Stimulated activated CD4-positive, alpha-beta T cell treated with anti-CD3 and anti-CD28 coated beads, Interleukin-1b, Interleukin-23, amount 100 ng/mL, for 4 hours (primary cell): ENCODE measurements at regions not wholly inside any gene's neighbourhood (a gene's known extent, or its start where the extent isn't known, plus 50 kb on each side); places are given as distances from the start of the nearest gene placed in this dataset.
"Not testable (repeated sequence)": the region's sequence is repeated elsewhere in the genome, so short reads cannot be mapped to it uniquely, and the experiment has no call there.

ENCODE experiments used
- DNase-seq, 2 donors: peaks; one replicate each; pipeline ENCODE4 v3.0.0-alpha.2; 2020; ENCODE audit warnings: low read depth in 2 of 2

DNA sequence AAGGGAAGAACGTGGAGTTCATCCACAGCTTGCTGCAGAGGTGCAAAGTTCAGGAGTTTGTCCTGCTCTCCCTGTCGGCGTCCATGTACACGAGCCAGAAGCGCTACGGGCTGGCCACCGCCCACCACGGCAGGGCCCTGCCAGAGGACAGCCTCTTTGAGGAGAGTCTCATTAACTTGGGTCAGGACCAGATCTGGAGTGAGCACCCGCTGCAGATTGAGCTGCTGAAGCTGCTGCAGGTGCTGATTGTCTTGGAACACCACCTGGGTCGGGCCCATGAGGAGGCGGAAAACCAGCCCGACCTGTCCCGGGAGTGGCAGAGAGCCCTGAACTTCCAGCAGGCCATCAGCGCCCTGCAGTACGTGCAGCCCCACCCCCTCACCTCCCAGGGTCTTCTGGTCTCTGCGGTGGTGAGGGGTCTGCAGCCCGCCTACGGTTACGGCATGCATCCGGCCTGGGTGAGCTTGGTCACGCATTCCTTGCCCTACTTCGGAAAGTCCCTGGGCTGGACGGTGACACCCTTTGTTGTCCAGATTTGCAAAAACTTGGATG, 73.8 kb upstream of the MORC3 start:
- DNase-seq: no peak

DNA sequence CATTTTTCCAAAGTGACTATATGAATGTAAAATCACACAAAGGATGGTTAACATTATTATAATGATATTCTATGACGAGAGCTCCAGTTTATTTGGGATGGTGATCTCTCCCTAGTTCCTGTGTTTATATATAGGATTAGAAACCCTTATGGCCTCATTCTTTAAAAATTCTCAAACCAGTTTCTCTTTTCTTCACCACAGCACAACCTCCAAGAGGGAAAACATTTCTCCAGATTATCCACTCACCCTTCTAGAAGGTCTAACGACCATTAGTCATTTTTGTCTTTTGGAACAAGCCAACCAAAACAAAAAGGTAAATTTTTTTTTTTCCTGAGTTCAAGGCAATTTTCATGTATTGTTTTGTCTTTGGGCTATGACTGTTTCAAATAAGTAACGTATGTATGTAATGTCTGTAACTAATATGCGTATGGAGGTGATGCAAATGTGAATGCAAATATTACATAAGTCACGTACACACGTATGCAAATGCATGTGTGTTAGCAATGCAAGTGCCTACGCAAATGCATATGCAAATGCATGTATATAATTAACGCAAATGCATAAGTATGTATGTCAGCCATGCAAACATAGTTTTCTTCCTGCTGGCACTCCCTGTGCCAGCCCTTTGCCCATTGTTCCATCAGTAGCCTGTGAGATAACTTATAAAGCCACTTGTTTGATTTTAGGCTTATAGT, 72.5 kb upstream of the MORC3 start:
- no peak for DNase-seq

DNA sequence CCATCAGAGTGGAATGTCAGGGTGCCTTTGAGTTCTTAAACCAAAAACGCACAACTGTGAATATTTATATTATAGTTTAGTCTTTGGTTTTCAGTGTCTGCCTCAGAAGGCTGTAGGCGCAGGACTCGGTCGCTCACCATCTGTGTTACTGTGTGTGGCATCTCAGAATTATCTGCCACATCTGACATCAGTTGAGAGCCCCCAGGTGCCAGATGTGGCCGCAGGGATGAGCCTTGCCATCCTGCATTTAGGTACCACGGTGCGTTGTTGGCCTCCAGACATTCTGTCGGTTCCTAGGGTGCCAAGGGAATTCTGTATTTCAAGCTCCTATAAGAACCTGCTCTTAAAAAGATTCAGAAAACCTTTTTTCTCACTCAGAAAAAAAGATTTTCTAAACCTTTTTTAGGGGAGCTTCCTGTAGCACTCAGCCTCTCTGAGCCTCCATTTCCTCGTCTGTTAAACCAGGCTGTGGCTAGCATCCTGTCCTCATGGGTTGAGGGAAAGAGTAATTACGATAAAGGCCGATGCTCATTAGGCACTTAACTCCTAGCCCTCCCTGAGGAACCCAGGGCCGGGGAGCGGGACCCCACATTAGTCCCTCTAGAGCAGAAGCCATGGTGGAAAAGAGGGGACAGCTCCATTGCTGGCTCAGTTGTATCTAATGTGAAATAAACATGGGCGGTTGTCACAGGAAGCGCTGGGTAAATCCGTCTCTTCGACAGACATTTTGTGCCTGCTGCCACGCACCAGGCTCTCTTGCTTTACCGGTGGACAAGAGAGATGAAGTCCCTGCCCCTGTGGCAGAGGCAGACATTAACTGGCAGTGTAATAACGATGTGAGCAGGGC, 70.2 kb upstream of the MORC3 start:
- no peak for DNase-seq

DNA sequence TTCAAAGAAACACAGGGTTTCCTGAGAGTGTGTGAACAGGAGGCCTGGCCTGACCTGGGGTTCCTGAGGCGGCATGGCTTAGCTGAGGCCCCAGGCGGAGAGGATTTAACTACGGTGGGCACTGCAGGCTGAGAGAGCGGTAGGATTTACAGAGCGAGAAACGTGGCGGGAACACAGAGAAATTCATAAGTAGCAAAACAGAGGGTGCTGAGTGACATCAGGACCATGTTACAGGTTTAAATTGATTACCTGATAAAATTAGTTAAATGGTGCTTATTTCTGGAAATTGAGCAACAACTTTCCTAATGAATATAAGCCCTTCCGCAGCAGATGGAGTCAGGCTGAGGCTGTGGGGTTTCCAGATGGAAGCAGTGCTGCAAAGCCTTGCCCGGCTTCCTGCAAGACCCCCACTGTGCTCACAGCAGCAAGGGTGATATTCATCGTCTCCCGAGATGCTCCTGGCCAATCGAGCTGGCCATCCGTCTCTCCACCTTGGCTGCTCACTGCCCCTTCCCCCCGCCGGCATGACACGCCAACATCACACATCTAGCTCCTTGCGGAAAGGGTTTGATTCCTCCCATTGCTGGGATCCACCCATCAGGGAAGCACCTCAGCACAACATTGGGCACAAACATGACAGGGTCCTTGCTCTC, 69.4 kb upstream of the MORC3 start:
- DNase-seq: no peak

DNA sequence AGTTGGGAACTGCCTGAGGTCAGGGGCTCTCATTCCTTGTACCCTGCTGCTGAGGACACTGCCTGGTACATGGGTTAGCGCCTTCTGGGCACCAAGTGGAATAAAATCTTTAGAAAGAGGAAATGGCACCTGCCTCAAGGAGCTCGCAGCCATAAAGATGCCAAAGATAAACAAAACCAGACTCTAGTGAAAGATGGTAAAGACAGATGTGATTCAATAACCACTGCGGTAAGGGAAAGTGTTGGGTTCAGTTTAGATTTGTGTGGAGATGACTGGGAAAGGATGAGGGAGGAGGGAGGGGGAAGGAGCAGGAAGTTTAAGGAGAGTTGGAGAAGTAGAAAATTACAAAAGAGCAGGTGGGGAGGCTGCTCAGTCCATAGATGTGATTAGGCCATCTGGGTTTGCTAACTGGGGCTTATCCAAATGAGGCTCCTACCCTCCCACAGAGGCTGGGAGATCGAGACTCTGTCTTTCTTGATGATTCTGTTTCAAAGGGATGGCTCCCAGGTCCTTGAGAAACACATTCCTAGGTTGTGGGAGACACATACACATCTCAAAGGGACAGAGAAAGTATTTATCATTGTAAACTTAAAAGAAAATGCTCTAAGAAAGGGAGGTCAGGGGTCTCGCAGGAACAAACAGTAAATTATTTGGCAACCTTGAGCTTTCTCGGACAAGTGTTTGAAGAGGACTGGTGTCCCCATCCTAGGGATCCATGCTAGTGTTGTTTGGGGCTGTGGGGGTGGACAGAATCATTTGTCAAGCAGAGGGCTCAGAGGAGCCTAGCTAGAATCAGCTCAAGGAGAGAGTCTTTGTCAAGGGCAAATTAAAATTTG, 65.7 kb upstream of the MORC3 start:
- no peak for DNase-seq

DNA sequence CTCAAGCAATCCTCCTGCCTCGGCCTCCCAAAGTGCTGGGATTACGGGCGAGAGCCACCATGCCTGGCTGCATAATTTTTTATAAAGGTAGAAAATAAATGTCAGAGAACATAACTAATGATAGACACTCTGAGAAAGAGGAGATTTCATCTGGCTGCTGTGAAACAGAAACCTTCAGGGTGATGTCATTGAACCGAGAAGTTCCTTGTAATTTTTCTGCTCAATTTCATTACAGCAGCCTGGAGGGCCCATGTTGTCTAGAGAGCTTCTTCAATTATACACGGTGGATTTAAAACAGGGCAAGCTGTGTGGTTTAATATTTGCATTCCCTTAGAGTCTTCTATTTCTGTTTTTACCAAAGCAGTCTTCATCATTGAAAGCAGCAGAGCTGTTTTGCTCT, 64.3 kb upstream of the MORC3 start:
- DNase-seq: no peak

DNA sequence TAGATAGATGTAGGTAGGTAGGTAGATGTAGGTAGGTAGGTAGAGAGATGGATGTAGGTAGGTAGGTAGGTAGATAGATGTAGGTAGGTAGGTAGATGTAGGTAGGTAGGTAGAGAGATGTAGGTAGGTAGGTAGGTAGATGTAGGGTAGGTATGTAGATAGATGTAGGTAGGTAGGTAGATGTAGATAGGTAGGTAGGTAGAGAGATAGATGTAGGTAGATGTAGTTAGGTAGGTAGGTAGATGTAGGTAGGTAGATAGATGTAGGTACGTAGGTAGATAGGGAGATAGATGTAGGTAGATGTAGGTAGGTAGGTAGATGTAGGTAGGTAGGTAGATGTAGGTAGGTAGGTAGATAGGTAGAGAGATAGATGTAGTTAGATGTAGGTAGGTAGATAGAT, 62.3 kb upstream of the MORC3 start:
- DNase-seq: no peak

DNA sequence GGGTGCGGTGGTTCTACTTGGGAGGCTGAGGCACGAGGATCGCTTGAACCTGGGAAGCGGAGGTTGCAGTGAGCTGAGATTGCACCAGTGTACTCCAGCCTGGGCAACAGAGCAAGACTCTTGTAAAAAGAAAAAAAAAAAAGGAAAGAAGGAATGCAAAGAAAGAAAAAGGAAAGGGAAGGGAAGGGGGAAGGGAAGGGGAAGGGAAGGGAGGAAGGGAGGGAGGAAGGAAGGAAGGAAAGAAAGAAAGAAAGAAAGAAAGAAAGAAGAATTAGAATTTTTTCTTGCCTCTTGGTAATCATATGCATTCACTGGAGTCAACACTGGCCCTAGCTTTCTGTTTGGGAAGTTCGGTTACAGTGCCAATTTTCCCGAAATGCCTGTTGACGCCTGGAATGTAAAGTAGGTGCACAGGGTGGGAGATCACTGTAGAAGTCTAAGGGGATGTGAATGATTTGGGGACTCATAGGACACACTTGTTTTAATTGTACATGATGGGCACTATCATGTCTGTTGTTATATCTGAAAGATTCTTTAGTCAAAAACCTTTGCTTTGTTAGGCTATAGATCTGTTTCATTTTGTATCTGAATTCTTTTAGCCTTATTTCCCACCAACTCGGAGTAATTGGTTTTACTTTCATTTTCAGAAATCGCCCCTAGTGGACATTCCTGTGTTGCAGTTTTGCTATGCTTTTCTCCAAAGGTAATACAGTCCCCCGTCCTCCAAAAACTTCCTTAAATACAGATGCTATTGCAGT, 59.8 kb upstream of the MORC3 start:
- DNase-seq: peak in 1 of 2 donors; percentile 39

DNA sequence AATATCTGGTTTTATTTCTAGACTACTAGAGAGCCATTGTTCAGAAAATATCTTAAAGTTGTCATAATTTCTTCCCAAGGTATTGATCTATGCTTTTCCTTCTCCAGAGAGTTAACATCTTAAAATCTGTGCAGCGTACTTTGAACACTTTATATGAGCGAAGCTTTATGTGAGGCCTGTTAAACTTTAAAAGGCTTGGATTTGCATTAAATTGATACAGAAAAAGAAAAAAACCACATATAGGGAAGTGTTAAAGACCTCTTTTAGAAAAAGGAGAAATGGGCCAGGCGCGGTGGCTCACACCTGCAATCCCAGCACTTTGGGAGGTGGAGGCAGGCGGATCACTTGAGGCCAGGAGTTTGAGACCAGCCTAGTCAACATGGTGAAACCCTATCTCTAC, 59.2 kb upstream of the MORC3 start:
- DNase-seq: no peak

DNA sequence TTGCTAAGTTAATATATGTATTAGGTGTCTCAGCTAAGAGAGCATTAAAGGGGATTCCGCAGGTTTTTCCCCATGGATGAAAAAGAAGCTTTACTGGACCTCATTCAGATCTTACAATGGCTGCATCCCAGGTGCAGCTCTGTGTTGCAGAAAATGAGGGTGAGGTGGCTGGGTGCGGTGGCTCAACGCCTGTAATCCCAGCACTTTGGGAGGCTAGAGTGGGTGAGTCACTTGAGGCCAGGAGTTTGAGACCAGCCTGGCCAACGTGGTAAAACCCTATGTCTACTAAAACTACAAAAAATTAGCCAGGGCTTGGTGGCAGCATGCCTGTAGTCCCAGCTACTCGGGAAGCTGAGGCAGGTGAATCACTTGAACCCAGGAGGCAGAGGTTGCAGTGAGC, 58.5 kb upstream of the MORC3 start:
- DNase-seq: no peak

DNA sequence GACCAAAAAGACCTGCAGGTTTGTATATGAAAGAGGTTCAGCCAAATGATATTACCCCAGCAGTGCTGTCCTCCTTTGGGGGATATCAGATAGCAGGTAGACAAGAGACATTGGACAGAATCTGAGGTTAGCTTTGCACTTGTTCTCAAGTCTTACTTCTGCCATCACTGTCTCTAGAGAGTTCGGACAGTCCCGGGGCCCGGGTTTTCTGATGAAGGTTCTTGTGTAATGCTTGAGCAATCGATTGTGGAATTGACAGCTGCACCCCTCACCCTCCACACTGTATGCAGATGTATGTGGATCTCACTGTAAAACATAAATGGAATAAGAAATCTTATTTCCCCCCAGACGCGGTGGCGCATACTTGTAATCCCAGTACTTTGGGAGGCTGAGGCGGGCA, 56.2 kb upstream of the MORC3 start:
- no peak for DNase-seq

DNA sequence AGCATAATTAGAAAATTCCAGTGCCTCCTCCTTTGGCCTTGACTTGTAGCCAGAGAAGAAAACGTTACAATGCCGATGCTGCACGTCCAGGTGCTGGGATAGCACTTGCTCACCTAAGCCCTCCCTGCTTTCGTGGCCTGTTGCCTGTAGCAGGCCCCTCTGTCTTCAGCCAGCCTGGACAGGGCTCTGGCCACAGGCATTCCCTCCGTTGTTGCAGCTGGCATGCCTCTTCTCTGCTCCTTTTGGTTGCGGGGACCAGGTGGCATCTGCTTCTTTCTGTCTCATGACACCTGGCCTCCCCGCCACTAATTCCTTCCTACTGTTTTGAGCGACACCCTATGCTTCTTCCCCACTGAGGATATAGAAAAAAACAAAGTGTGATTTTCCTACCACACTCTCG, 54.6 kb upstream of the MORC3 start:
- DNase-seq: no peak

DNA sequence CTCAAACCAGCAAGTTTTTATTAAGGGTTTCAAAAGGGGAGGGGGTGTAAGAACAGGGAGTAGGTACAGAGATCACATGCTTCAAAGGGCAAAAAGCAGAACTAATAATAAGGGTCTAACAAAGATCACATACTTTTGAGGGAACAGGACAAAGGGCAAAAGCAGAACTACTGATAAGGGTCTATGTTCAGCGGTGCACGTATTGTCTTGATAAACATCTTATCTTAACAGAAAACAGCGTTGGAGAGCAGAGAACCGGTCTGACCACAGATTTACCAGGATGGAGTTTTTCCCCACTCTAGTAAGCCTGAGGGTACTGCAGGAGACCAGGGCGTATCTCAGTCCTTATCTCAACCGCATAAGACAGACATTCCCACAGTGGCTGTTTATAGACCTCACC, 52.2 kb upstream of the MORC3 start:
- DNase-seq: not testable (repeated sequence)

DNA sequence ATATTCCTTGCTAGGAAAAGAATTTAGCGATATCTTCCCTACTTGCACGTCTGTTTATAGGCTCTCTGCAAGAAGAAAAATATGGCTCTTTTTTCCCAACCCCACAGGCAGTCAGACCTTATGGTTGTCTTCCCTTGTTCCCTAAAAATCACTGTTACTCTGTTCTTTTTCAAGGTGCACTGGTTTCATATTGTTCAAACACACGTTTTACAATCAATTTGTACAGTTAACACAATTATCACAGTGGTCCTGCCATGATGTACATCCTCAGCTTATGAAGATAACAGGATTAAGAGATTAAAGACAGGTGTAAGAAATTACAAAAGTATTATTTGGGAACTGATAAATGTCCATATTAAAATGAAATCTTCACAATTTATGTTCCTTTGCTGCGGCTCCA, 51.7 kb upstream of the MORC3 start:
- DNase-seq: not testable (repeated sequence)
